Fibroblast of mammary gland (primary cell): ENCODE measurements at regions not wholly inside any gene's neighbourhood (a gene's known extent, or its start where the extent isn't known, plus 50 kb on each side); places are given as distances from the start of the nearest gene placed in this dataset.

Experiments used
- DNase-seq: peaks from one replicate; pipeline ENCODE4 v3.0.0-alpha.2; 2010; ENCODE audit warnings: low read depth
- H3K4me3 ChIP-seq: 2 replicates; pipeline ENCODE4 v1.5.1; 2011; ENCODE audit warnings: low read depth, mild to moderate bottlenecking, low read length, moderate library complexity; ENCODE audit not compliant: control insufficient read depth
- CTCF ChIP-seq: conservative IDR thresholded peaks from 2 replicates; pipeline ENCODE4 v1.5.1; 2011; ENCODE audit warnings: low read depth, low read length, inconsistent platforms; ENCODE audit not compliant: control insufficient read depth, insufficient read depth

GRCh38 chr14:27686137-27686536 lies 1080.5 kb upstream of the FOXG1 start:
- no peak for TF ChIP-seq CTCF

GRCh38 chr14:27688841-27689444 lies 1077.6 kb upstream of the FOXG1 start:
- no peak for DNase-seq
- no peak for TF ChIP-seq CTCF
- H3K4me3 ChIP-seq, result no peak overlapping the region

More at GRCh38 chr14:27686137-27686536, 1080.5 kb upstream of the FOXG1 start:
- no peak overlapping the region for H3K4me3 ChIP-seq
- DNase-seq, result no peak

- no peak overlapping the region for H3K4me3 ChIP-seq
- DNase-seq, result no peak
- no peak for TF ChIP-seq CTCF
Measured at GRCh38 chr14:27712364-27712763, 1054.2 kb upstream of the FOXG1 start.

GRCh38 chr14:27715561-27715960 lies 1051.0 kb upstream of the FOXG1 start:
- no peak for DNase-seq

GRCh38 chr14:27721760-27722159 lies 1044.8 kb upstream of the FOXG1 start:
- H3K4me3 ChIP-seq, result no peak overlapping the region
- TF ChIP-seq CTCF, result no peak
- DNase-seq, result no peak

More at GRCh38 chr14:27715561-27715960, 1051.0 kb upstream of the FOXG1 start:
- H3K4me3 ChIP-seq, result no peak overlapping the region
- TF ChIP-seq CTCF, result no peak

GRCh38 chr14:27725482-27725881 lies 1041.1 kb upstream of the FOXG1 start:
- DNase-seq, result no peak
- no peak for TF ChIP-seq CTCF

More at GRCh38 chr14:27725482-27725881, 1041.1 kb upstream of the FOXG1 start:
- no peak overlapping the region for H3K4me3 ChIP-seq
